ENCODE measurements at regions not wholly inside any gene's neighbourhood (a gene's known extent, or its start where the extent isn't known, plus 50 kb on each side); places are given as distances from the start of the nearest gene placed in this dataset.
A peak's percentile ranks its signal among the peaks of the same experiment; 100 is the strongest.

DNA sequence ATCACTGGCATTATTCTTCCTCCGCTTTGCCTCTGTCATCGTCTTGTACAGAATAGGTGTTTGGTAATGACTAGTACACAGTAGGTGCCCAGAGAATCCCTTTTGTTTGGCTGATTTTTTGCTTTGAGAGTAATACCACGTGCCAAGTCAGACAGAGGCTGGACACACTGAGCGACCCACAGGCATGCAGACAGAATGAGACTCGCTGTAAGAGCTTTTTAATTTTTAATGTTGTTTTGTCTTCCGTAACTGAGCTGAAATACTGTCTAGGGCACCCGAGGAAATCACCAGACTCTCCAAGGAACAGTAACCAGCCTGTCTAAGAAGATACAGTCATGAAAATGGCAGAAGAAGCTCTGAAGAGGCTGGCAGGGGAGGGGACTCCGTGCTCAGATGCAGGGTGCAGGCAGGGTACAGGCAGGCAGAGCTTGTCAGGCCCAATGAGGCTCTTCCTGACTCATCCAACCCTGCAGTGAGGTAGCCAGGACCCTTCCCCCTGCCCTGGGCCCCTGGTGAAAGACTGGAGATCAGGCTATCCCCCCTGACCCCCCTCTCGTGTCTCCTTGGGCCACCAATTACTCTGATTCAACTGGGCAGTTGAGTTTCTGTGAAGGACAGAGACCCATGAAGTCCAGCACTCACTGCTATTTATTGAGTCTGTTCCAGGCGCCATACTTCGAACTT is 60.1 kb upstream of the ECE1 start:
- H3K4me1 ChIP-seq (replicated peaks in 1 of 2; ENCODE audit: control insufficient read depth in 2 of 2, insufficient read depth in 2 of 2, low read length in 2 of 2) = peaks cover 30 to 33% of the 10 kb centered on the region in 2 experiments
- WGBS (ENCODE audit: insufficient coverage, low coverage, missing lambda C conversion rate) = 68% methylated on average over 11 of the region's 11 CpGs
- in situ Hi-C loops (cut with MboI) = no loop called here
- no peaks in the 10 kb centered on the region for H3K9me3 ChIP-seq (replicated peaks; ENCODE audit: control insufficient read depth, insufficient read depth, low read depth, low read length)
- peaks cover 11% of the 10 kb centered on the region for H3K79me2 ChIP-seq (ENCODE audit: control insufficient read depth, insufficient read depth, low read length)
- H3K36me3 ChIP-seq (ENCODE audit: control insufficient read depth, insufficient read depth, low read length) = no peaks in the 10 kb centered on the region
- ChIA-PET POLR2A (interaction anchor here (0.7 kb wide), 1 partner anchor 89 kb away, joined by 3 read pairs; no protein-coding TSS in a partner anchor), CTCF (ENCODE audit: low intra/inter-chr PET ratio) (no interaction called here)
- H4K20me1 ChIP-seq (replicated peaks; ENCODE audit: control insufficient read depth, insufficient read depth, low read length) = no peaks in the 10 kb centered on the region
- TF ChIP-seq, protein P1, sequence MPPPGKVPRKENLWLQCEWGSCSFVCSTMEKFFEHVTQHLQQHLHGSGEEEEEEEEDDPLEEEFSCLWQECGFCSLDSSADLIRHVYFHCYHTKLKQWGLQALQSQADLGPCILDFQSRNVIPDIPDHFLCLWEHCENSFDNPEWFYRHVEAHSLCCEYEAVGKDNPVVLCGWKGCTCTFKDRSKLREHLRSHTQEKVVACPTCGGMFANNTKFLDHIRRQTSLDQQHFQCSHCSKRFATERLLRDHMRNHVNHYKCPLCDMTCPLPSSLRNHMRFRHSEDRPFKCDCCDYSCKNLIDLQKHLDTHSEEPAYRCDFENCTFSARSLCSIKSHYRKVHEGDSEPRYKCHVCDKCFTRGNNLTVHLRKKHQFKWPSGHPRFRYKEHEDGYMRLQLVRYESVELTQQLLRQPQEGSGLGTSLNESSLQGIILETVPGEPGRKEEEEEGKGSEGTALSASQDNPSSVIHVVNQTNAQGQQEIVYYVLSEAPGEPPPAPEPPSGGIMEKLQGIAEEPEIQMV (tag; conservative IDR thresholded peaks at IDR 0.05; ENCODE audit: low read depth) = no peak
- TF ChIP-seq, protein P2, sequence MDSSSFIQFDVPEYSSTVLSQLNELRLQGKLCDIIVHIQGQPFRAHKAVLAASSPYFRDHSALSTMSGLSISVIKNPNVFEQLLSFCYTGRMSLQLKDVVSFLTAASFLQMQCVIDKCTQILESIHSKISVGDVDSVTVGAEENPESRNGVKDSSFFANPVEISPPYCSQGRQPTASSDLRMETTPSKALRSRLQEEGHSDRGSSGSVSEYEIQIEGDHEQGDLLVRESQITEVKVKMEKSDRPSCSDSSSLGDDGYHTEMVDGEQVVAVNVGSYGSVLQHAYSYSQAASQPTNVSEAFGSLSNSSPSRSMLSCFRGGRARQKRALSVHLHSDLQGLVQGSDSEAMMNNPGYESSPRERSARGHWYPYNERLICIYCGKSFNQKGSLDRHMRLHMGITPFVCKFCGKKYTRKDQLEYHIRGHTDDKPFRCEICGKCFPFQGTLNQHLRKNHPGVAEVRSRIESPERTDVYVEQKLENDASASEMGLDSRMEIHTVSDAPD (CRISPR knock-in tag; IDR thresholded peaks at IDR 0.05) = no peak
- TF ChIP-seq E2F8 (IDR thresholded peaks at IDR 0.05; ENCODE audit: low read depth, partially characterized antibody) = no peak
- no peak for DNase-seq (ENCODE audit: extremely low read depth in 1 of 4, low spot score in 3 of 4)
- H3K27me3 ChIP-seq (ENCODE audit: control insufficient read depth in 2 of 2, insufficient read depth in 2 of 2, low read length in 2 of 2) = no peaks in the 10 kb centered on the region
- ATAC-seq = no peak
- no peaks in the 10 kb centered on the region for H3K9me1 ChIP-seq (ENCODE audit: control insufficient read depth, insufficient read depth, low read length)
- FAIRE-seq = no peak
- no TSS peak for BruUV-seq (replicated peaks)
- H3K27ac ChIP-seq (ENCODE audit: extremely low read depth, low read depth, low read length) = no peak overlapping the region
- intact Hi-C loops (cut with micrococcal nuclease) = no loop called here
- no peak overlapping the region for H3K4me3 ChIP-seq
- H2AFZ ChIP-seq (ENCODE audit: low read depth, low read length) = peak overlapping the region; percentile 36; the same call in 1 of the 2 replicates
- H3K9ac ChIP-seq (ENCODE audit: insufficient read depth in 1 of 2, low read depth in 2 of 2, low read length in 2 of 2) = peak overlapping the region in 1 of 2 experiments; percentile 29; a peak in 2 of 4 replicates
- no peak overlapping the region for H3K4me2 ChIP-seq (ENCODE audit: insufficient read depth, low read length)

Data from K562 (cell line).